ENCODE measurements at regions not wholly inside any gene's neighbourhood (a gene's known extent, or its start where the extent isn't known, plus 50 kb on each side); places are given as distances from the start of the nearest gene placed in this dataset.

- no peaks in the 10 kb centered on the region for H3K9me2 ChIP-seq (replicated peaks; ENCODE audit: control insufficient read depth, low read length)
- H3K36me3 ChIP-seq (ENCODE audit: control insufficient read depth, low read length): no peaks in the 10 kb centered on the region
- H3K9me3 ChIP-seq (ENCODE audit: control insufficient read depth, insufficient read depth, low read length): no peaks in the 10 kb centered on the region
- no peak overlapping the region for H3K4me2 ChIP-seq (ENCODE audit: low read length)
- H3K4me1 ChIP-seq (ENCODE audit: control insufficient read depth, low read length): no peaks in the 10 kb centered on the region
- no peak overlapping the region for H3K4me3 ChIP-seq (ENCODE audit: low read length)
- H3K79me2 ChIP-seq (ENCODE audit: control insufficient read depth, low read length): no peaks in the 10 kb centered on the region
- no peaks in the 10 kb centered on the region for H4K20me1 ChIP-seq (ENCODE audit: control insufficient read depth, insufficient read depth, low read depth, low read length)
- H3K27me3 ChIP-seq (ENCODE audit: control insufficient read depth, low read length): no peaks in the 10 kb centered on the region
- TF ChIP-seq, protein P1, sequence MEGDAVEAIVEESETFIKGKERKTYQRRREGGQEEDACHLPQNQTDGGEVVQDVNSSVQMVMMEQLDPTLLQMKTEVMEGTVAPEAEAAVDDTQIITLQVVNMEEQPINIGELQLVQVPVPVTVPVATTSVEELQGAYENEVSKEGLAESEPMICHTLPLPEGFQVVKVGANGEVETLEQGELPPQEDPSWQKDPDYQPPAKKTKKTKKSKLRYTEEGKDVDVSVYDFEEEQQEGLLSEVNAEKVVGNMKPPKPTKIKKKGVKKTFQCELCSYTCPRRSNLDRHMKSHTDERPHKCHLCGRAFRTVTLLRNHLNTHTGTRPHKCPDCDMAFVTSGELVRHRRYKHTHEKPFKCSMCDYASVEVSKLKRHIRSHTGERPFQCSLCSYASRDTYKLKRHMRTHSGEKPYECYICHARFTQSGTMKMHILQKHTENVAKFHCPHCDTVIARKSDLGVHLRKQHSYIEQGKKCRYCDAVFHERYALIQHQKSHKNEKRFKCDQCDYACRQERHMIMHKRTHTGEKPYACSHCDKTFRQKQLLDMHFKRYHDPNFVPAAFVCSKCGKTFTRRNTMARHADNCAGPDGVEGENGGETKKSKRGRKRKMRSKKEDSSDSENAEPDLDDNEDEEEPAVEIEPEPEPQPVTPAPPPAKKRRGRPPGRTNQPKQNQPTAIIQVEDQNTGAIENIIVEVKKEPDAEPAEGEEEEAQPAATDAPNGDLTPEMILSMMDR (IDR thresholded peaks at IDR 0.05; ENCODE audit: low read depth, low read length, poor library complexity, severe bottlenecking): no peak
- TF ChIP-seq EZH2phosphoT487 (IDR thresholded peaks at IDR 0.05; ENCODE audit: borderline replicate concordance, low read length): no peak
- no peaks in the 10 kb centered on the region for H3F3A ChIP-seq (ENCODE audit: control insufficient read depth, insufficient read depth)
- no peak overlapping the region for H3K27ac ChIP-seq (ENCODE audit: low read depth, low read length)
Measured at GRCh38 chr7:68559518-68559917, 1038.8 kb upstream of the AUTS2 start.

DNA sequence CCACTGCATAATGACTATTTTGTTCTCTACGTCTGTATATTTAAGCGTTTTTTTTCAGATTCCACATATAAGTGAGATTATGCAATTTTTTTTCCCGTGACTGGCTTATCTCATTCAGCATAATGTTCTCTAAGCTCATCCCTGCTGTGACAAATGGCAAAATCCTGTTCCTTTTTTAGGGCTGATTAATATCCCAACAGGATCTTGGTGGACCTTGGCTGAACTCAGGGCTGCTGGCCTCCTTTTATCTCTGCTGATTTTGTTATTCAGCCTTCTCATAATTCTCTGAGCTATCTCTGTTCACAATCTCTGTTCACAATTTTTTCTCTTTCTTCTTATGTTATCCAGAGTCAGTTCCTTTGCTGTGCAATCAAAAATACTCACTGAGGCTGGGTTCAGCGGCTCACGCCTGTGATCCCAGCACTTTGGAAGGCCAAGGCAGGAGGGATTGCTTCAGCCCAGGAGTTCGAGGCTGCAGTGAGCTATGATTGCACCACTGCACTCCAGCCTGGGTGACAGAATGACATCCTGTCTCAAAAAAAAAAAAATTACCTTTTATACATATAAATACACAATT lies 1035.9 kb upstream of the AUTS2 start:
- no peaks in the 10 kb centered on the region for H3K27me3 ChIP-seq (ENCODE audit: control insufficient read depth, low read length)
- no peaks in the 10 kb centered on the region for H3K36me3 ChIP-seq (ENCODE audit: control insufficient read depth, low read length)
- H3K4me3 ChIP-seq (ENCODE audit: low read length): no peak overlapping the region
- H3K79me2 ChIP-seq (ENCODE audit: control insufficient read depth, low read length): no peaks in the 10 kb centered on the region
- TF ChIP-seq, protein P1 (IDR thresholded peaks at IDR 0.05; ENCODE audit: low read depth, low read length, poor library complexity, severe bottlenecking): no peak
- TF ChIP-seq EZH2phosphoT487 (IDR thresholded peaks at IDR 0.05; ENCODE audit: borderline replicate concordance, low read length): no peak
- H3K4me1 ChIP-seq (ENCODE audit: control insufficient read depth, low read length): no peaks in the 10 kb centered on the region
- no peaks in the 10 kb centered on the region for H3K9me2 ChIP-seq (replicated peaks; ENCODE audit: control insufficient read depth, low read length)
- no peaks in the 10 kb centered on the region for H4K20me1 ChIP-seq (ENCODE audit: control insufficient read depth, insufficient read depth, low read depth, low read length)
- H3K27ac ChIP-seq (ENCODE audit: low read depth, low read length): no peak overlapping the region
- H3K9me3 ChIP-seq (ENCODE audit: control insufficient read depth, insufficient read depth, low read length): peaks cover 4% of the 10 kb centered on the region; the same call in 1 of the 2 replicates
- no peaks in the 10 kb centered on the region for H3F3A ChIP-seq (ENCODE audit: control insufficient read depth, insufficient read depth)
- H3K4me2 ChIP-seq (ENCODE audit: low read length): no peak overlapping the region

- Histone ChIP-seq H3K27ac (ENCODE audit: low read depth, low read length) (no peak overlapping the region), H3K4me1 (ENCODE audit: control insufficient read depth, low read length) (no peaks in the 10 kb centered on the region), H3F3A (ENCODE audit: control insufficient read depth, insufficient read depth) (no peaks in the 10 kb centered on the region), H3K36me3 (ENCODE audit: control insufficient read depth, low read length) (no peaks in the 10 kb centered on the region), H3K79me2 (ENCODE audit: control insufficient read depth, low read length) (no peaks in the 10 kb centered on the region), H3K9me3 (ENCODE audit: control insufficient read depth, insufficient read depth, low read length) (peaks cover 4% of the 10 kb centered on the region; the same call in 1 of the 2 replicates), H4K20me1 (ENCODE audit: control insufficient read depth, insufficient read depth, low read depth, low read length) (no peaks in the 10 kb centered on the region), H3K4me3 (ENCODE audit: low read length) (no peak overlapping the region), H3K9me2 (replicated peaks; ENCODE audit: control insufficient read depth, low read length) (no peaks in the 10 kb centered on the region), H3K27me3 (ENCODE audit: control insufficient read depth, low read length) (no peaks in the 10 kb centered on the region), H3K4me2 (ENCODE audit: low read length) (no peak overlapping the region)
- no peak for TF ChIP-seq EZH2phosphoT487 (IDR thresholded peaks at IDR 0.05; ENCODE audit: borderline replicate concordance, low read length)
- TF ChIP-seq, protein P1 (IDR thresholded peaks at IDR 0.05; ENCODE audit: low read depth, low read length, poor library complexity, severe bottlenecking): no peak
Measured at GRCh38 chr7:68564306-68565135, 1033.8 kb upstream of the AUTS2 start.

All from DOHH2 (cell line).